HuH-7.5 (cell line): ENCODE measurements at regions not wholly inside any gene's neighbourhood (a gene's known extent, or its start where the extent isn't known, plus 50 kb on each side); places are given as distances from the start of the nearest gene placed in this dataset.
"Not testable (repeated sequence)": the region's sequence is repeated elsewhere in the genome, so short reads cannot be mapped to it uniquely, and the experiment has no call there.

Experiments
- DNase-seq: peaks from one replicate; pipeline ENCODE4 v3.0.0; 2011; ENCODE audit warnings: low spot score

DNA sequence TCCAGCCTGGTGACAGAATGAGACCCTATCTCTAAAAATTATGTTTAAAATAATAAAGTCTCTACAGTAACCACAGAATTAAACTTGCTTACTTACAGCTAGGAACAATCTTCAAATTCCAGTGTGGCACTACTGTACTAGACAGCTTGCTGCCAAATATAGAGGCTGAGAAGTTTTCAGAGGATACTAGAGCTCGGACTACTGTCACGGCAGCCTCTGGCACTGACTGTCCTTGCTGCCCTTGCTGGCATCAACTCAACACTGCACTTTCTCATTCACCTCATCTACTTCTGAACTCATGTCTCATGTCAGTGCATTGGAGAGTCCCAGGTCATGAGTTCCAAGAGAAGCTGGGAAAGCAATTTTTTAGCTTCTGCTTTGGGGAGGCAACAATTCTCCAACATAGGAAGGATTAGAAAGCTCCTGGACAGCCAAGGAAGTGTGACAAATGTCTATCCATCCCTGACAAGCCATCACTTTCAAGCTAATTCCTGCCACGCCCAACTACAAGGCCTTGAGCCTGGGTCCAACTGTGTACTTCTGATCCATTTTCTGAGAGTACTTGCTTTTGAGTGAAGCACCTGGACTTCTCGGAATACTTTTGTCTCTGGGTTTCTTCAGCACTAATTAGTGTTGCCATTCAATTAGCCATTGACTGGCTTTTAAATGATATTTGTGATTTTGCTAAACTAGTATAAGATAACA is 98.6 kb upstream of the NR3C2 start:
- DNase-seq, result no peak

GRCh38 chr4:148539387-148539786 is 97.2 kb upstream of the NR3C2 start:
- no peak for DNase-seq

DNA sequence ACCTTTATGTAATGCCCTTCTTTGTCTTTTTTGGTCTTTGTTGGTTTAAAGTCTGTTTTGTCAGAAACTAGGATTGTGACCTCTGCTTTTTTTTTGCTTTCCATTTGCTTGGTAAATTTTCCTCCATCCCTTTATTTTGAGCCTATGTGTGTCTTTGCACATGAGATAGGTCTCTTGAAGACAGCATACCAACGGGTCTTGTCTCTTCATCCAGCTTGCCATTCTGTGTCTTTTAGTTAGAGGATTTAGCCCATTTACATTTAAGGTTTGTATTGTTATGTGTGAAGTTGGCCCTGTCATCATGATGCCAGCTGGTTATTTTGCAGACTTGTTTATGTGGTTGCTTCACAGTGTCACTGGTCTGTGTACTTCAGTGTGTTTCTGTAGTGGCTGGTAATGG is 91.6 kb upstream of the NR3C2 start:
- not testable (repeated sequence) for DNase-seq

DNA sequence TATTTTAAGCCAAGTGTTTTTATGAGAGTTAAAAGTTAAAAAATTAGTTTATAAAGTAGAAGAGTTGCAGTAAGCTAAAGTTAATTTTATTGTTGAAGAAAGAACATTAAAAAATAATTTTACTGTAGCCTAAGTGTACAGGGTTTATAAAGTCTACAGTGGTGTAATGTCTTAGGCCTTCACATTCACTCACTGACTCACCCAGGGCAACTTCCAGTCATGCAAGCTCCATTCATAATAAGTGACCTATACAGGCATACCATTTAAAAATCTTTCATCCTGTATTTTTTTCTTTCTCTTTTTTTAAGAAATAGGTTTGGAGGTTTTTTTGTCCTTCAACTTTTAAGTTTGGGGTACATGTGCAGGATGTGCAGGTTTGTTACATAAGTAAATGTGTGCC is 87.9 kb upstream of the NR3C2 start:
- DNase-seq, result no peak

DNA sequence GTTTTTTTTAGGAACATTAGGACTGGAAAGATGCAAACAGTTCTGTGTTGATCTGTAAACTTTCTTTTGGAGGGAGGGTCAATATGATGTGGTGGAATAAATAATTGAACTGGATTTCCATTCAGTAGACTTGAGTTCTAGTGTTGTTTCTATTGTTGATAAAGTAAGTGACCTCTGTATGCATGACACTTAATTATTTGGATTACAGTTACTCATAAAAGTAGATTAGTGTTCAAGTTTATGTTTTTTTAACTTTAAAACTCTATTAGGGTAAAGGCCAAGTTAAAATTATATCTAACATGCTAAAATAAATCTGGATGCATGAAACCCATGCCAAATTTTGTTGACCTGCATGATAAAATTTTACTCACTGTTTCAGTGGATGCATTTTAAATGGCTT is 85.4 kb upstream of the NR3C2 start:
- no peak for DNase-seq

DNA sequence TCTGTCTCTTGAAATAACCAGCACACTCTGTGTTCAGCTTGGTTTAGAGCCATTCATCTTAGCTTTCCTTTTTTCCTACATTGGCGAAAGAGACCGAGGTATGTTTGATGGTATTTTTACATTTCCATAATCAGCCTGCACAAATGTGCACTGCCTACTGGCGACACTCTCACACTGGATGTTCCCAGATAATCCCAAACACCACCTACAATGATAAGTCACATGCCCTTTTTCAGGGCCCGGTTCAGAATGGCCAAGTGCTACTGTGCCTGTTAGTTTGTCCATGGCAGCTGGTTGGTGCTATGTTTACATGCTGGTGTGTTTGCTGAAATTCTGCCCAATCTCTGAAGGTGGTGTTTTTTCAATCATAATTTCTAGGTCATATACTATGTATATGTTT is 80.8 kb upstream of the NR3C2 start:
- DNase-seq, result no peak

DNA sequence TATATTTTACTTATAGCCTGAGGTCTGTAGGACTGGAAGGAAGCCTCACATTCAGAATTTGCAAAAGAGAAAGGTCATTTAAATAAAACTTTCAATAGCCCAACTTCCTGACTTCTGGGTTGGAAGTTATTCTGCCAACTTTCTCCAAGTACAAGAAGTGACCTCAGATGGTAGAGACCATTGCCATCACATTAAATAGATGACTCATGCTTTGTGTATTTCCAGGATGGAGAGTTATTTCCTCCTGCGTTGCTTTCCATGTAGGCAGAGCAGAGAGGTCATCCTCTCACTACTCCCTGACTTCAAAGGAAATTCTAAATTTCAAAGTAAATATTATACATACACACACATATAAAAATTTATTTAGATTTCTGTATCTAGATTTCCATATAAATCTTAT is 73.0 kb upstream of the NR3C2 start:
- no peak for DNase-seq

- no peak for DNase-seq
Observed at GRCh38 chr4:148514581-148514980, 72.4 kb upstream of the NR3C2 start.

DNA sequence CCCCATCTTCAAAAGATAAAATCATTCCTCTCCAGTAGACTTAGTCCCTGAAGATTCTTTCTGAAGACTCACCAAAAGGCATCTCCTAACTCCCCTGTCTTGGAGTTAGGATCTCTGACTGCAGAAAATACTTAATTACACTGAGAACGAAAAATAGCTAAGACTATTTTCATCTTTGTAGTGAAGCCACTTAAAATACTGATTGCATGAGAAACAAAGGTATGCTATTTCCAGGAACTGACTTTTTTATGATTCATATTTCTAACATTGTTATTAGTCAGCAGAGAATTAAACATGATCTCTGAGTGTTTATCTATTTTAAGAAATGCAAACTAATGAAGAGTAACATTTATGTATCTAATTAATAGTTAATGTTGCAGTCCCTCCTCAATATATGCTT is 71.8 kb upstream of the NR3C2 start:
- DNase-seq, result no peak

DNA sequence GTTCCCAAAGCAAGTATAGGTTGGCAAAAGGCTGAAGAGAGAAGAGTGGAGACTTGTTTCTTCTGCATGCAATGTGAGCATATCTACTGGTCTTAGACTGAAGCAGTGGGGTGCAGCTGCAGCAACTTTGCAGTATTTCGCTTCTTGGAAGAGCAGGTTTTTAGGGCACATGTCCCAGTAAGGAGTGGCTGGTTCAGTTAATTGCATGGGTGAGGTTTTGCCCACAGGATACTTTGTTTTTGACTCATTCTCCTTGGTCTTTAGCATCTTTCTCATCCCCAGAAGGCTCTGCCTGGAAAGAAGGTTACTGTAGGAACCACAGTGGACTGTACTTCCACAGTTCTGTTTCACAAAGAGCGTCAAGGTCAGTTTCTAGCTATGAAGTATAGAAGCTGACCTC is 68.0 kb upstream of the NR3C2 start:
- DNase-seq, result no peak

- no peak for DNase-seq
Observed at GRCh38 chr4:148503681-148504080, 61.5 kb upstream of the NR3C2 start.

GRCh38 chr4:148497258-148497657 is 55.0 kb upstream of the NR3C2 start:
- no peak for DNase-seq

GRCh38 chr4:148495463-148495862 is 53.2 kb upstream of the NR3C2 start:
- no peak for DNase-seq
